GM21529 (cell line): ENCODE measurements at regions not wholly inside any gene's neighbourhood (a gene's known extent, or its start where the extent isn't known, plus 50 kb on each side); places are given as distances from the start of the nearest gene placed in this dataset.
"Not testable (repeated sequence)": the region's sequence is repeated elsewhere in the genome, so short reads cannot be mapped to it uniquely, and the experiment has no call there.

Source experiments
- ATAC-seq: cut with Tn5 transposase; IDR thresholded peaks from one replicate; pipeline ENCODE4 v1.9.1; 2021; ENCODE audit not compliant: unreplicated experiment

DNA sequence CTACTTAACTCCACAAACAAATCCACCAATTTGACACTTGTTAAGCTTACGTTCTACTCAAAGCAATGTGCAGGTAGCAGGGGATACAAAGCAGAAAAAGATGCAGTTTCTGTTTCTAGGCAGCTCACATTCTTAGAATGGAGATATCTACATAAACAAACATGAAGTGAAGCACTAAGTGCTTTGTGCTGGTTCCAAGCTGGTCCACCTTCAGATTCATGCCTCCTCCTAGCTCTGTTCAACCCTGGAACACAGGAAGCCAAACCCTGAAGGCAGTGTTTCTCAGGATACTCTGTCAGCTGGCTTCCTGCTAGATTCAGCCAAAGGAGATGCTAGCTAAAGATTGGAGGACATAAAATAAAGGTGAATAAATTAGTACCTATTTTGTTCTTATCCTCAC, 55.3 kb upstream of the NOL4 start:
- ATAC-seq, result no peak

DNA sequence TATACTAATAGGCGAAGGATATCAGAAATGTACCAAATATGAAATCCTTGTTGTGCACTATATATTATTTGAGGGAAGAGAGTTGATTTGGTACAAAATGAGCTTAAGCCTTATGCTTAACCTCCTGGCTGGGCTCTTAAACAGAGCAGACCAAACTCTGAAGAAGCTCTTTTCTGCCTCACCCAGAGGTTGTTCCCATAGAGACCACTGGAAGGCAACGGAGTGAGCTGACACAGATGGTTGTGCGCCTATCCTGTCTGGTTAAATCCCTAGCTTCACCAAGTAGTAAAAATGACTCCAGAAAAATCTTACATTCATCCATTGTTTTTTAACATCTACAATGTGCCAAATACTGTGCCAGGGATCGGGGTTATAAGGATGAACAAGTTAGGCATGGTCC, 55.9 kb upstream of the NOL4 start:
- ATAC-seq, result no peak

DNA sequence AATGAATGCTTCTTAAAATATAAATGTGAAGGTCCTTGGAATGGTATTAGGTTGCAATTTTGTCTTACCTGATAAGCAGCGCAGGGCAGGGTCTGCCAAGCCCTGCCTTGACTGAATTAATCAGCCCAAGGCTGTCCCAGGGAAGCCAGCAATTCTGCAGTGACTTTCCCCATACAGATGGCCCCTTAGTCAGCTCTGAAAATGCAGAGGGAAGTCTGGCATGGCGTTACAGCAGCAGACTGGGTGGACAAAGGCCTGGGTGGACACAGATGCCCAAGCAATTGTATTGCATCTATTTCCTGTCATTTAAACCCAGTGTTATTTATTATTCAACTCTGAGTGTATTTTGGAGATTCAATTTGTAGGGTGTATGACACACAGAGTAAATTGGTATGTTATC, 56.6 kb upstream of the NOL4 start:
- ATAC-seq, result no peak

DNA sequence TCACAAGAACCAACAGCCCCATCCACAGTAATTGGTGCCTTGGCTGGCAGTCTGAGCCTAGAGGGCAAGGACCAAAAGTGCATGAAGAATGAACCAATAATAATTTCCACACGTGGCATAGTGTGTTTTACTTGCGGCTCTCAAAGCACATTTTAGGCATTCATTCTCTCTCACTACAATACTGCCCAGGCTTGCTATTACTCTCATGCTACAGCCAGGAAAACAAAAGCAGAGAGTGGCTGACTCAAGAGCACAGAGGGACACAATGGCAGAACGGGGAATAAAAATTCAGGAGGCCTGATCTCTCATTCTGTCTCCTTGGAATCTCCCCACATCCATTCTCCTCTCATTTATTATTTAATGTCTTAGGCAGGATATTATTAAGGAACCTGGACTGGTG, 57.0 kb upstream of the NOL4 start:
- no peak for ATAC-seq

DNA sequence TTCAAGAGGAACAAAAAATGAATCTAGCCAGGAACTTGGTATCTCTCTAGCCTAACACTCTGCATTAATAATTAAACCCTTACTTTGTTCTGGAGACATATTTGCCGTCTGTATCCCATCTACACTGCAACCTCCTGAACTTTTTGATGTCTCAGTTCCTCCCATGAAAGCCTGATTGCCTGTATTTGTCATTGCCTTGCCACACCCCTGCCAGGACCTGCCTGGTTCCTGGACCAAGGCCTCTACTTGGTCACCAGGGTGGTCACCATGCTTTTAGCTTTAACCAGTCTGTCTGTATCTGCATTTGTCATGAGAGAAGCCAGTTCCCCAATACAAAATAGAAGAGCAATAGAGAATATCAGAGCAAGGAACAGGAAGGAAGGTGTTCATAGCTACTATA, 58.8 kb upstream of the NOL4 start:
- no peak for ATAC-seq

DNA sequence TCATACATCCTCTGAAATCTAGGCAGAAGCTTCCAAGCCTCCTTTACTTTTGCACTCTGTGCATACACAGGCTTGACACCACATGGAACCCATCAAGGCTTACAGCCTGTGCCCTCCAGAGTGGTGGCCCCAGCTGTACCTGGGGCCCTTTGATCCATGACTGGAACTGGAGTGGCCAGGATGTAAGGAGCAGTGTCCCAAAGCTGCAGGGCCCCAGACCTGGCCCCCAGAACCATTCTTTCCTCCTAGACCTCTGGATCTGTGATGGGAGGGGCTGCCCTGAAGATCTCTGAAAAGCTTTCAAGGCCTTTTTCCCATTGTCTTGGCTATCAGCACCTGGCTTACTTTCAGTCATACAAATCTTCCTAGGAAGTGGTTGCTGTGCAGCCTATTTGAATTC, 63.1 kb upstream of the NOL4 start:
- ATAC-seq, result no peak

DNA sequence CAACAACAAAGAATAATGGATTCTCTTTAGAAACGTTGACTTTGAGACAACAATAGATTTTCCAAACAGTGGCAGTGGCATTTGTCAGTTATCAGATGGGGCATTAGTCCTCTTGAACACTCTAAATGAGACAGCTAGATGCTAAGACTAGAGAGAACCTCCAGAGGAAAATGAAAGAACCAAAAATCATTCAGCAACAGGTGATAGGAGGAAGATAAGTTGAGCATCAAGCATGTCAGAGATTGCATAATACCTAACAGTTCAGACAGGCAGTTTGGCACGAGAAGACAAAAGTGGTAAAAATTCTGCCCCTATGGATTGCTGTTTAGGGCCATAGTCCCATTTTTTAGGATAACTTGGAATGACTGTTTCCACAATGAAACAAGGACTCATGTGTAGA, 67.9 kb upstream of the NOL4 start:
- ATAC-seq, result no peak

DNA sequence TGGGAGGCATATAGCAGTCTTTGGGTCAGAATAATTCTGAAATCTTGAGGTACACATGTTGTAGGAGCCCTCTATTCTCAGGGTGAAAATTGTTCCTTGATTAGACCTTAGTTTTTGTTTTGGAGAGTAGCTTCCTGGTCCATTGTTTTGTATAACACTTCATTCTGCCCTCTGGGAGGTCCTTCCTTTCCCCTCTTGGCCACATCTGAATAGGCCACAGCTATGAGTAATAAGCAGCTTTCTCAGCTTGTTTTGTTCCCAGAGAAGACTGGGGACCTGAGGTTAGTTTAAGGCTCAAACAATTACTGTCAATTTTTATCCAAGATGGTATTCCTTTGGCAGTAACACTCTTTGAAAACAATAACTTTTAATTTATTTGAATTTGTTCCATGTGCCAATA, 72.6 kb upstream of the NOL4 start:
- ATAC-seq, result no peak

DNA sequence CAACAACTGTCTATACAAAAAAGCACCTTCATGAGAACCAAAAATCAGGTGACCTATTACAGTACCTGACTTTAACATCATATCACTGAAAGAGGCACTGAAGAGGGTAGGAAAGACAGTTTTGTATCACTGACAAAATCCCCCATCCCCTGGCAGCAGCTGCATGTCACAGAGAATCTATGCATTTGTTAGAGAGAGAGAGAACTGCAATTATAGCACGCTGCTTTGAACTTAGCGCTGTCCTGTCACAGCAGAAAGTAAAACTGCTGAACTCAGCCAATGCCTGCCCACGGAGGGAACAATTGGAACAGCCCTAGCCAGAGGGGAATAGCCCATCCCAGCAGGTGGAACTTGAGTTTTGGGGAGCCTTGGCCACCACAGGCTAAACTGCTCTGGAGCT, 75.1 kb upstream of the NOL4 start:
- ATAC-seq, result no peak

DNA sequence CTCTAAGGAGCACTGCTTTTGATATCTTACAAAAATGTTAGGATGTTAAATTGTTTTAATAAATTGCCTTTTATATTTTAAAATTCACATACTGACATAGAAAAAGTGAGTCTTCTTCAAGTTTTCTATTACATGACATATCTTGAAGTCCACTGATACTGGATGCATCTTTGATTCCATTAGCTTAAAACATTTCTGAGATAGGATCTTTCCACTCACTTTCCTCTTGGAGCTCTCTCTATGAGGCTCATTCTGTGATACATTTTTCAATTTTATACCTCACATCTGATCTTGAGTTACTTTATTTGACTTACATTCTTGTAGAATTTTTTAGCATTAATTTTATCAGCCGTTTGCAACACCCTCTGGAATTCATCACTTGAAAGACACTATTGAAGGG, 86.8 kb upstream of the NOL4 start:
- ATAC-seq, result no peak

DNA sequence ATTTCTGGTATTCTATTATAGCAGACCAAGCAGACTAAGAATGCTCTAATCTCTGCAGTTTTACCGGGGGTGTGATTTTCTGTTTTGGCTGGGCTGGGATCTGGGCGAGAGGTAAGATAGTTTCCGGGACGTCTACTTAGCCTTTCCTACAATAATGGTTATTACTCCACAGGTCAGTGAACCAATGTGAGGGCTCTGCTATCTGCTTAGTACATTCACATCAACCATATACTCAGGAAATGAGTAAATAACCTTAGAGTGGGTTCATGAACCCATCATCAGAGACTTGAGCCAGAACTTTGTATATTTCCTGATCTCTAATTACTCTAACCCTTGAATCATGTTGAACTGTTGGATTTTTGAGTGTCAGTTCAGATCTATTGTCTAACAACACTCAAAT, 90.1 kb upstream of the NOL4 start:
- no peak for ATAC-seq

DNA sequence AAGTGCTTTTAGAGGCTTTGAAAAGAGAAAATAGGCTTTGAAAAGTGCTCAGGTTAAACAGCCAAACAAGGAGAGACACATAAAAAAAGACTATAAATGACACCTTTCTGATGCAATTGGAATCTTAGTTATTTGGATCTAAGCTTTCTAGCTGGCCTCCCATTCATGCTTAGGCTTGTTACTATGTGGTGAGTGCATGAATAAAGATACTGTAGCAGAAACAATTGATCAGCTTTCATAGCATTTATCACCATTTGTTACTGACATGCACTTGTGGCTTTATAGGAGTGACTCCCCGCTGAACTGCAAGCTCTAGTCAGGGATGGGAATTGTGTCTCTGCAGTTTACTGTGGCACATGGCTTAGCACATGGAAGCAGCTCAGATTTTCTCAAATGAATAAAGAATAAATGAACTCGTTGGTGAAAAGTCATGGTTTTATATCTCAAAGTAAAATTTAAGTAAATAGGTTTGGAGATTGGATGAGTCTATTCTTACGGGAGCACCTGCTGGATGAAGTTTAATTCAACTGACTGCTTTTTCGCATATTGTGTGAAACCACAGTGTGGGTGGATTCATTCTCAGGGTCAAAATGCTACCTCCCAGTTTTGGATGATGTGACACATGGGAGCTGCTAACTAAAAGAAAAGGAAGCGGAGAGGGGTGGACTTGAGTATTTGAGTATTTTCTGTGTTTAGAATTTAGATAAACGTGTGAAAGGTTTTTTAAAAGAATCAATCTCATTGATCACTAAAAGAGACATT, 91.1 kb upstream of the NOL4 start:
- no peak for ATAC-seq

DNA sequence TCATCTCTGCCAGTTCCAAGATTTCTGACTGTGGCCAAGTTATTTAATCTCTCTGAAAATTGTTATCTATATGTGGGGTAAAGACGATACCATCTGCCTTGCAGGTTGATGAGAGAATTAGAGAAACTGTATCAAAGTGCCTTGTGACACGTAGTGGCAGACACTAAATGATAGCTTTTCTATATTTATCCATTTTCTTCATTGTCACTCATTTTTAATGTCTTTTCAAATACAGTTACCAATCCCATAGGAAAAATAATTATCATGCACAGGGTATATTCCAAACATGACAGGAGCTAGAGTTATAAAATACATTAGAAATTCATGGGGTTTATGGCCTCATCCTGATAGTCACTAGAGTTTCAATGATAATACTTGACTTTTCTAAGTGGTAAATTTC, 95.6 kb upstream of the NOL4 start:
- ATAC-seq, result no peak

DNA sequence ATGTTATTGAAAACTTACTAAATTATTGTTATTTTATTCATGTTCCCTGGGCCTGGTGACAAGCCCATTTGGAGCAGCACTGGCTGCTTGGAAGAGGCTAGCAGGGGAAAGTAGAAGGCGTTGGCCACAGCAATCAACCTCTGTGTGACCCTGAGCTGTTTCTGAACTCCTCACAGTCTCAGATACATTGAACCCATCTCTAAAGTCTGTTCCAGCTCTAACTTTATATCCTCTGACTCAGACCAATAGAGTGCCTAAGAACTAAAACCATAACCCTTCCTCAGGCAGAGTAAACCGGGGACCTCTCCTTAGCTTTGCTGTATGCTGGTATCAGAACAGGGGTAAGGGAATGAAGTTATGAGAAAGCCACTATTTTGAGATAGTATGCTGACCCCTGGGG, 96.4 kb upstream of the NOL4 start:
- peak; percentile 82 for ATAC-seq

DNA sequence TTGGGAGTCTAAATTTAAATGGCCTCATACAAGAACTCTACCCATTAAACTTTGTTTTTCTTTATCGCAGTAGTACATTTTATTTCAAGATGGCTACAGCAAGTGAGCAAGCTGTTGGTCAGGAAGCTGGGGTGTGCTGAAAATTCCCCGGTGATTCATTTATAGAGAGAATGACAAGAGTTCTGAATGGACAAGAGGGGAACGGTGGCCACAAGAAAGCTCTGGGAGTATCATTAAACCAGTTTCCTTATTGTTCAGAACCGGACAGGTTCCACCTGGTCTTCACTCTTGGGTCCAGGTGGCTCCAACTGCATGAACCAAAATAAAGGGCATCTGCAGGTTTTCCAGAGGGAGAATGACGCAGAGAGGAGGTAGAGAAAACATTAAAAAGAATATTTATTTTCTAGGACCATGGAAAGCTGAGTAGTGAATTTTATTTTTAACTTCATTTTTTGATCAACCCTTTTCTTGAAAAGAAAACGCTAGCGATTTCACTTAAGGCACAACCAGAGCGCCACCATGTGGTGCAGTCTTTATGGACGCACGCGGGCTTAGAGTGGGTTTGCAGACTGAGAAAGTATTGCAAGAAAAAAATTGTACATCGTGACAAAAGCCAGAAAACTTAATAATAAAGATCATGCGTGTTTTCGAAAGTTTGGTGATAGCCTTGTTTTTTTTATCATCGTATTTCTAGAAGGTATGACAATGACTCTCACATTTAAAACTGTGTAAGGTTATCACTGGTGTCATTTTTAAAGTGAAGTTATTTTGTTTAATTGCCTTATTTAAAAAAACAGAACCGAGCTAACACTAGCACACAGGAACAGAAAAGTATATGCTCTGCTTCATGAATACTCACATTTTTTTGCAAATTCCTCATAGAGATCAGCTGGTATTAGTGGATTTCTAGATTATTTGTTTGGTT, 97.9 kb upstream of the NOL4 start:
- ATAC-seq, result peak; percentile 61

DNA sequence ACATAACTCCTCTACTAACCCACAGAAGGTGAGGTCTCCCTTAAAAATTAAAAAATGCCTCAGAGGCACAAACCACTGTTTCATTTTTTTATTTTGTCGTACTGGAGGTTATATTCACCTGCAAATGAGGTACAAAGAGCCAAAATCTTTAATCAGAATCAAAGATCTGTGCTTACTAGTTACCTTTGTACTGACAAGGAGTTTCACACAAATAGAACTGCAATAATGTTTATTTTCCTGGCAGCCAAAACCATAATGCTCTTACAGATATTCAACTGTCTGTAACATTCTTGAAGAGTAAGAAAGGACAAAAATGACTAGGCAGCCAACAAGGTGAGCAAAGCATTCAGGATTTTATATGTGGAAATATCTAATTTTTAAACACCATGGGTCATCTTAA, 105.1 kb upstream of the NOL4 start:
- no peak for ATAC-seq

DNA sequence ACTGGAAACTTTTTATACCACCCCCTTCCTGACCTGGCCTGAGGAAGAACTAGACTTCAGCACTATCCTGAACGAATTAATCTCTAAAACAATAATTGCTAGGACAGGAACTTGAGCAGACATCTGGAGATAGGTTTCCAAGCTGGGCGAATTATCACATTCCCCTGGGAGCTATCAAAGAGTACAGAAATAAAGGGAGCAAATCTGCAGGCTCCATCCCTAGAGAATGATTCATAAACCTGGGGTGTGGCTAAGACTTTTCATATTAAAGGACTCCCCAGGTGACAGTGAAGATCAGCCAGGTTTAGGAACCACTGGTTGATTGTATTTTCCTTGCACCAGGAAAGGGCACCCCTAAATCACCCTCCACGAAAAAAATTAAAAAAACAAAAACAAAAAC, 105.6 kb upstream of the NOL4 start:
- ATAC-seq, result no peak

DNA sequence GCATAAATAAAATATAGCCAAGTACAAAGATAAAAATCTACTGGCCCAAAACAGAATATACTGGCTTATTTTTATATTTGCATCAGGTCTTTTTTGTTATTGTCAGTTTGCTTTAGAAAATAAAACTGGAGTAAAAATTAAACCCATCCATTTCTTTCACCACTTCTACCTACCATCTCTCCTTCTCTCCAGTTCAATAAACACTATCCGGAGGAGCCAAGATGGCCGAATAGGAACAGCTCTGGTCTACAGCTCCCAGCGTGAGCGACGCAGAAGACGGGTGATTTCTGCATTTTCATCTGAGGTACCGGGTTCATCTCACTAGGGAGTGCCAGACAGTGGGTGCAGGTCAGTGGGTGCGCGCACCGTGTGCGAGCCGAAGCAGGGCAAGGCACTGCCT, 106.2 kb upstream of the NOL4 start:
- ATAC-seq, result not testable (repeated sequence)

DNA sequence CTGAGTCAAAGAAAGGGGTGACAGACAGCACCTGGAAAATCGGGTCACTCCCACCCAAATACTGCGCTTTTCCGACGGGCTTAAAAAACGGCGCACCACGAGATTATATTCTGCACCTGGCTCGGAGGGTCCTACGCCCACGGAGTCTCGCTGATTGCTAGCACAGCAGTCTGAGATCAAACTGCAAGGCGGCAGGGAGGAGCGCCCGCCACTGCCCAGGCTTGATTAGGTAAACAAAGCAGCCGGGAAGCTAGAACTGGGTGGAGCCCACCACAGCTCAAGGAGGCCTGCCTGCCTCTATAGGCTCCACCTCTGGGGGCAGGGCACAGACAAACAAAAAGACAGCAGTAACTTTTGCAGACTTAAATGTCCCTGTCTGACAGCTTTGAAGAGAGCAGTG, 106.6 kb upstream of the NOL4 start:
- ATAC-seq, result not testable (repeated sequence)

DNA sequence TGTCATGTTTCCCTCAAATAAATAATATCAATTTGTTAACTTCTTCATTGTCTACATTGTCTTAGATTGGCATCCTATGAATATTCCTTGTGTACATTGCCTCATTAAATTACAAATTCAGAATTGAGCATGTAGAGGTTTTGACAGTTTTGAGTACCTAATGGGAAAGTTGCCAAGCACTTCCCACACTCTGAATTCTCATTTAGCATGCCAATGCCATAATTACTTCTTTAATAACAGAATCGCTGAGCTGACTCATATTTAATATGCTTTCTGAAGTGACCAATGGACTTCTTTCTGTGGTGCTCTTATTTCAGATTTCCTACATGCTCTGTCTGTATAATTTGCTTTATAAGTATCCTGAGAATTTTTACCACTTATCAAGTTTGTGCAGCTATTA, 114.4 kb upstream of the NOL4 start:
- no peak for ATAC-seq

DNA sequence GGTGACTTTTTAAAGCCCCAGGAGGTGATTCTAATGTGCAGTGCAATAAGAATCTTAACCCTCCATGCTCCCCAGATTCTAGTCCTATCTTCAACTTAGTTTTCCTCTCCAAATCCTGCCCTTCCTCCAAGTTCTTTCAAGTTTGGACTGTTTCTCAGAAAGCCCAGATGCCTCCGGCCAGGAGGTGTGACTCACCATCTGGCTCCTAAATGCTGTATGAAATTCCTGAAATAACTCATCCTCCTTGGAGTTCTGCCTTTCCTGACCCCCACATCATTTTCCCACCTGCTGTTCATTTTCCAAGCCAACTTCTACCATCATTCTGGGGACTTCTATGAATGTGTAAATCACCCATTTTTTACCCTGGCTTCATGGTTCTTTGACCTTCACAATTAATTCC, 118.2 kb upstream of the NOL4 start:
- no peak for ATAC-seq

DNA sequence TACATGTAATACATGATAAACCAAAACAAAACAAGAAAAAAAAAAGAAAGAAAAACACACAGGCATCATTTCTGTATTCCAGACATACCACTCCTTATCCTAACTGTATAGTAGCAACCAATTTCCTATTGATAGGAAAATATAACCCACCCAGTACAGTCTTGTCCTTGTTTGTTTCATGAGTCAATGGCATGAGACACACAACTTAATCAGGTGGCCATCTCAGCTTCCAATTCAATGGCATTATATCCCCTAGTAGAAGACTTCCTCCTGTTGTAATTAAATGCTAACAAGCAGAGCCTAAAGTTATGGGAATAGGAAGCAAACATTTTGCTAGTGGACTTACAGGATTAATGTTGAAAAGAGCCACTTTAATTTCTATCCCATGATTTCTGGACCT, 121.0 kb upstream of the NOL4 start:
- no peak for ATAC-seq
